ENCODE measurements at regions not wholly inside any gene's neighbourhood (a gene's known extent, or its start where the extent isn't known, plus 50 kb on each side); places are given as distances from the start of the nearest gene placed in this dataset.

DNA sequence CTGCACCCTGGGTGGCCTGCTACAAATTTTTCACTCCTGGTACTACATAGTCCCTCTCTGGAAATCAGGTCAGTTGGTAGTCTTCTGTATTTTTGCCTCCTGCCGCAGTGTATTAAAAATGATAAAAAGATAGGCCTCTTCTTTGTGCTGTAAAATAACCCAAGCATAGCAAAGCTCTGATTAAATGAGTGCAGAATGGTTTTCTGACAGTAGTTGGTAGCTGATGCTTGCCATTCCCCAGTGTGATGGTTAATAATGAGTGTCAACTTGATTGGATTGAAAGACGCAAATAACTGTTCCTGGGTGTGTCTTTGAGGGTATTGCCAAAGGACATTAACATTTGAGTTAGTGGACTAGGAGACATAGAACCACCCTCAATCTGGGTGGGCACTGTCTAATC is 264.4 kb upstream of the ZNF717 start:
- H3K79me2 ChIP-seq (ENCODE audit: control insufficient read depth, insufficient read depth, low read length), result no peaks in the 10 kb centered on the region
- WGBS (ENCODE audit: insufficient coverage, insufficient replicate concordance, low lambda C conversion rate, missing lambda C conversion rate), result 72% methylated on average over 2 of the region's 2 CpGs
- H3K4me3 ChIP-seq, result no peak overlapping the region
- ChIA-PET CTCF (no interaction called here), RAD21 (ENCODE audit: unreplicated experiment) (no interaction called here), POLR2A (no interaction called here), SMC1A (ENCODE audit: uncharacterized antibody, unreplicated experiment) (no interaction called here)
- H2AFZ ChIP-seq (ENCODE audit: control insufficient read depth, low read depth, low read length), result no peak overlapping the region
- no peaks in the 10 kb centered on the region for H3K9me3 ChIP-seq (replicated peaks; ENCODE audit: control insufficient read depth, insufficient read depth, low read length)
- in situ Hi-C loops (cut with MboI) (no loop called here), intact Hi-C loops (cut with micrococcal nuclease; ENCODE audit: unreplicated experiment) (no loop called here)
- H3K9ac ChIP-seq (ENCODE audit: control insufficient read depth, insufficient read depth, low read length), result no peak overlapping the region
- no peaks in the 10 kb centered on the region for H3K4me1 ChIP-seq (ENCODE audit: control insufficient read depth, insufficient read depth, low read length)
- no peak overlapping the region for H3K4me2 ChIP-seq (ENCODE audit: control insufficient read depth, insufficient read depth)
- DNase-seq (ENCODE audit: low read depth, low spot score), result no peak
- H4K20me1 ChIP-seq (ENCODE audit: control insufficient read depth, insufficient read depth), result no peaks in the 10 kb centered on the region
- no peaks in the 10 kb centered on the region for H3K36me3 ChIP-seq (ENCODE audit: control insufficient read depth in 2 of 2, insufficient read depth in 2 of 2, low read length in 1 of 2)
- no TSS peak for BruUV-seq (replicated peaks)
- TF ChIP-seq FOXM1 (IDR thresholded peaks at IDR 0.05; ENCODE audit: low read depth, low read length) (no peak), SUZ12 (IDR thresholded peaks at IDR 0.05; ENCODE audit: unreplicated experiment) (no peak), EP300 (IDR thresholded peaks at IDR 0.05; ENCODE audit: borderline replicate concordance in 1 of 2, control insufficient read depth in 1 of 2, low read depth in 2 of 2, low read length in 2 of 2) (no peak), SREBF2 (IDR thresholded peaks at IDR 0.05; ENCODE audit: low read length) (no peak), RBBP5 (conservative IDR thresholded peaks at IDR 0.05) (no peak), SPI1 (IDR thresholded peaks at IDR 0.05; ENCODE audit: borderline replicate concordance, insufficient read depth, low read depth, low read length) (no peak), ZNF24 (IDR thresholded peaks at IDR 0.05) (no peak), TCF3 (IDR thresholded peaks at IDR 0.05; ENCODE audit: borderline replicate concordance, insufficient read depth, low read depth, low read length) (no peak), POLR2AphosphoS2 (IDR thresholded peaks at IDR 0.05; ENCODE audit: low read depth, low read length) (no peak), MYC (IDR thresholded peaks at IDR 0.05; ENCODE audit: insufficient read depth, insufficient read length, insufficient replicate concordance, low read length, severe bottlenecking) (no peak), TCF7 (IDR thresholded peaks at IDR 0.05; ENCODE audit: borderline replicate concordance) (no peak)
- TF ChIP-seq, protein P1, sequence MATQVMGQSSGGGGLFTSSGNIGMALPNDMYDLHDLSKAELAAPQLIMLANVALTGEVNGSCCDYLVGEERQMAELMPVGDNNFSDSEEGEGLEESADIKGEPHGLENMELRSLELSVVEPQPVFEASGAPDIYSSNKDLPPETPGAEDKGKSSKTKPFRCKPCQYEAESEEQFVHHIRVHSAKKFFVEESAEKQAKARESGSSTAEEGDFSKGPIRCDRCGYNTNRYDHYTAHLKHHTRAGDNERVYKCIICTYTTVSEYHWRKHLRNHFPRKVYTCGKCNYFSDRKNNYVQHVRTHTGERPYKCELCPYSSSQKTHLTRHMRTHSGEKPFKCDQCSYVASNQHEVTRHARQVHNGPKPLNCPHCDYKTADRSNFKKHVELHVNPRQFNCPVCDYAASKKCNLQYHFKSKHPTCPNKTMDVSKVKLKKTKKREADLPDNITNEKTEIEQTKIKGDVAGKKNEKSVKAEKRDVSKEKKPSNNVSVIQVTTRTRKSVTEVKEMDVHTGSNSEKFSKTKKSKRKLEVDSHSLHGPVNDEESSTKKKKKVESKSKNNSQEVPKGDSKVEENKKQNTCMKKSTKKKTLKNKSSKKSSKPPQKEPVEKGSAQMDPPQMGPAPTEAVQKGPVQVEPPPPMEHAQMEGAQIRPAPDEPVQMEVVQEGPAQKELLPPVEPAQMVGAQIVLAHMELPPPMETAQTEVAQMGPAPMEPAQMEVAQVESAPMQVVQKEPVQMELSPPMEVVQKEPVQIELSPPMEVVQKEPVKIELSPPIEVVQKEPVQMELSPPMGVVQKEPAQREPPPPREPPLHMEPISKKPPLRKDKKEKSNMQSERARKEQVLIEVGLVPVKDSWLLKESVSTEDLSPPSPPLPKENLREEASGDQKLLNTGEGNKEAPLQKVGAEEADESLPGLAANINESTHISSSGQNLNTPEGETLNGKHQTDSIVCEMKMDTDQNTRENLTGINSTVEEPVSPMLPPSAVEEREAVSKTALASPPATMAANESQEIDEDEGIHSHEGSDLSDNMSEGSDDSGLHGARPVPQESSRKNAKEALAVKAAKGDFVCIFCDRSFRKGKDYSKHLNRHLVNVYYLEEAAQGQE (IDR thresholded peaks at IDR 0.05; ENCODE audit: low read depth, low read length), result no peak
- no peak for FAIRE-seq
- H3K27me3 ChIP-seq (replicated peaks in 1 of 2; ENCODE audit: control insufficient read depth in 2 of 2, insufficient read depth in 2 of 2, low read length in 1 of 2), result no peaks in the 10 kb centered on the region
- no peak overlapping the region for H3K27ac ChIP-seq (ENCODE audit: control insufficient read depth, insufficient read depth)
- ATAC-seq, result no peak
